SH-SY5Y (cell line): ENCODE measurements at regions not wholly inside any gene's neighbourhood (a gene's known extent, or its start where the extent isn't known, plus 50 kb on each side); places are given as distances from the start of the nearest gene placed in this dataset.

Source experiments
- GATA2 ChIP-seq: IDR thresholded peaks from 2 replicates; pipeline ENCODE4 v1.6.1; 2011; ENCODE audit warnings: mild to moderate bottlenecking, low read depth, low read length
- GATA3 ChIP-seq: IDR thresholded peaks from 2 replicates; pipeline ENCODE4 v1.6.1; 2011; ENCODE audit warnings: low read depth, mild to moderate bottlenecking, low read length, moderate library complexity

GRCh38 chr13:82458169-82458568 lies 1424.1 kb downstream of the SLITRK1 start:
- TF ChIP-seq GATA3 (no peak), GATA2 (no peak)
